ENCODE measurements at regions not wholly inside any gene's neighbourhood (a gene's known extent, or its start where the extent isn't known, plus 50 kb on each side); places are given as distances from the start of the nearest gene placed in this dataset.
"Not testable (repeated sequence)": the region's sequence is repeated elsewhere in the genome, so short reads cannot be mapped to it uniquely, and the experiment has no call there.

DNA sequence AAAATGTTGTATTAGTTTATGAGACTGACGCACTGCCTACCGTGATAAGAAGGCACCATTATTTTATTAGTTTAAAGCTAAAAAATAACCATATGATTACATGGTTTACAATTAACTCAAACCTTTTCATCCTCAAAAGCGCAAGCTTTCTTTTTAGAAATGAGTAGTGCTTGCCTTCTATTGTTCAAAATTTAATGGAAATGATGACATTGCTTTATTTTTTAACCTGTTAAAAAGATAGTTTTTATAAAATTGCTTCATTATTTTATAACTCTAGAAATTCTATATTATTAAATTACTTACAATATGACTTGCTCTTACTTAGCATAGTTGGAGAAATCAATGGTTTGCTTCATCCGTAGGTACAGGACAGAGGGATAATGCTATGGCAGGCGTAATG lies 78.7 kb upstream of the HDDC2 start:
- Mint-ChIP-seq H3K9me3 (no peaks in the 10 kb centered on the region), H3K4me1 (peaks cover 14% of the 10 kb centered on the region), H3K27ac (no peak overlapping the region), H3K27me3 (ENCODE audit: low read depth) (peaks cover 4% of the 10 kb centered on the region; the same call in 1 of the 2 replicates), H3K4me3 (no peak overlapping the region), H3K36me3 (no peaks in the 10 kb centered on the region)
- DNase-seq (ENCODE audit: low spot score) (no peak), ATAC-seq (no peak)
- CTCF ChIA-PET, result no interaction called here
- POLR2A ChIA-PET, result no interaction called here
- TF ChIP-seq, protein P1, sequence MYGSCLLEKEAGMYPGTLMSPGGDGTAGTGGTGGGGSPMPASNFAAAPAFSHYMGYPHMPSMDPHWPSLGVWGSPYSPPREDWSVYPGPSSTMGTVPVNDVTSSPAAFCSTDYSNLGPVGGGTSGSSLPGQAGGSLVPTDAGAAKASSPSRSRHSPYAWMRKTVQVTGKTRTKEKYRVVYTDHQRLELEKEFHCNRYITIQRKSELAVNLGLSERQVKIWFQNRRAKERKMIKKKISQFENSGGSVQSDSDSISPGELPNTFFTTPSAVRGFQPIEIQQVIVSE (CRISPR knock-in tag; IDR thresholded peaks at IDR 0.05; ENCODE audit: borderline replicate concordance), result no peak
- TF ChIP-seq FOXP1 (CRISPR knock-in tag; IDR thresholded peaks at IDR 0.05; ENCODE audit: borderline replicate concordance), result no peak
- no peak for TF ChIP-seq ZNF121 (CRISPR knock-in tag; IDR thresholded peaks at IDR 0.05)
- no peak for TF ChIP-seq IRF1 (CRISPR knock-in tag; IDR thresholded peaks at IDR 0.05)
- TF ChIP-seq, protein P2, sequence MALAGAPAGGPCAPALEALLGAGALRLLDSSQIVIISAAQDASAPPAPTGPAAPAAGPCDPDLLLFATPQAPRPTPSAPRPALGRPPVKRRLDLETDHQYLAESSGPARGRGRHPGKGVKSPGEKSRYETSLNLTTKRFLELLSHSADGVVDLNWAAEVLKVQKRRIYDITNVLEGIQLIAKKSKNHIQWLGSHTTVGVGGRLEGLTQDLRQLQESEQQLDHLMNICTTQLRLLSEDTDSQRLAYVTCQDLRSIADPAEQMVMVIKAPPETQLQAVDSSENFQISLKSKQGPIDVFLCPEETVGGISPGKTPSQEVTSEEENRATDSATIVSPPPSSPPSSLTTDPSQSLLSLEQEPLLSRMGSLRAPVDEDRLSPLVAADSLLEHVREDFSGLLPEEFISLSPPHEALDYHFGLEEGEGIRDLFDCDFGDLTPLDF (CRISPR knock-in tag; IDR thresholded peaks at IDR 0.05), result no peak
- TF ChIP-seq, protein P3, sequence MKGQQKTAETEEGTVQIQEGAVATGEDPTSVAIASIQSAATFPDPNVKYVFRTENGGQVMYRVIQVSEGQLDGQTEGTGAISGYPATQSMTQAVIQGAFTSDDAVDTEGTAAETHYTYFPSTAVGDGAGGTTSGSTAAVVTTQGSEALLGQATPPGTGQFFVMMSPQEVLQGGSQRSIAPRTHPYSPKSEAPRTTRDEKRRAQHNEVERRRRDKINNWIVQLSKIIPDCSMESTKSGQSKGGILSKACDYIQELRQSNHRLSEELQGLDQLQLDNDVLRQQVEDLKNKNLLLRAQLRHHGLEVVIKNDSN (CRISPR knock-in tag; IDR thresholded peaks at IDR 0.05), result no peak
- TF ChIP-seq ELF4 (CRISPR knock-in tag; IDR thresholded peaks at IDR 0.05; ENCODE audit: low read depth), result no peak
- TF ChIP-seq NR2C2 (CRISPR knock-in tag; IDR thresholded peaks at IDR 0.05), result no peak
- TF ChIP-seq MXD4 (CRISPR knock-in tag; IDR thresholded peaks at IDR 0.05; ENCODE audit: borderline replicate concordance), result no peak

DNA sequence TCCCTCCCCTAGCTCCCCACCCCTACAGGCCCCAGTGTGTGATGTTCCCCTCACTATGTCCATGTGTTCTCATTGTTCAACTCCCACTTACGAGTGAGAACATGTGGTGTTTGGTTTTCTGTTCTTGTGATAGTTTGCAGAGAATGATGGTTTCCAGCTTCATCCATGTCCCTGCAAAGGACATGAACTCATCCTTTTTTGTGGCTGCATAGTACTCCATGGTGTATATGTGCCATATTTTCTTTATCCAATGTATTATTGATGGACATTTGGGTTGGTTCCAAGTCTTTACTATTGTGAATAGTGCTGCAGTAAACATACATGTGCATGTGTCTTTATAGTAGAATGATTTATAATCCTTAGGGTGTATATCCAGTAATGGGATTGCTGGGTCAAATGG lies 84.6 kb upstream of the HDDC2 start:
- H3K36me3 Mint-ChIP-seq; POLR2A ChIA-PET; H3K9me3 Mint-ChIP-seq; H3K4me3 Mint-ChIP-seq; H3K4me1 Mint-ChIP-seq; H3K27ac Mint-ChIP-seq; CTCF ChIA-PET; H3K27me3 Mint-ChIP-seq (ENCODE audit: low read depth); ATAC-seq; DNase-seq (ENCODE audit: low spot score): not testable (repeated sequence)

DNA sequence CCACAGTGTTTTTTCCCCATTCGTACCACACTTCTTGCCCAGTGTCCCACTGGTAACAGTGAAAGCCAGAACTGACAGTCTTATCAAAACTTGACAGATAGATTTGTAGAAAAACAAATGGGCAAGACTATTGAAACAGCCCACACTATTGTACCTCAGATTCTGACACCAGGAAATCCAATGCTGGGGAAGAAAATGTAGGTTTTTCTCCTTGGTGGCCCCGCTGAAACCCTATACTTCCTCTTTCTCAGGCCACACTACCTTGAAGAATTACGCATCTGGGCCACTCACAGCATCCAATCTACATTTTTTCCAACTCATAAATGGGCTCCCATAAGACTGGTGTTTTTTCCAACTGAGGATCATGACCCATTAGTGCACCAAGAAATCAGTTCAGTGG lies 90.9 kb upstream of the HDDC2 start:
- H3K9me3 Mint-ChIP-seq, result peaks cover 29% of the 10 kb centered on the region
- no peak for DNase-seq (ENCODE audit: low spot score)
- H3K36me3 Mint-ChIP-seq, result peaks cover 22% of the 10 kb centered on the region
- H3K4me1 Mint-ChIP-seq, result peaks cover 16% of the 10 kb centered on the region
- no peak for TF ChIP-seq SP1 (CRISPR knock-in tag; conservative IDR thresholded peaks at IDR 0.05)
- no peak for TF ChIP-seq TCF7 (CRISPR knock-in tag; IDR thresholded peaks at IDR 0.05; ENCODE audit: low read depth)
- 0 out of 2 replicates have a peak, but pooled peaks cover 3% of the 10 kb centered on the region for H3K27me3 Mint-ChIP-seq (ENCODE audit: low read depth)
- H3K27ac Mint-ChIP-seq, result no peak overlapping the region
- ATAC-seq, result no peak; the same call in 1 of the 2 replicates
- H3K4me3 Mint-ChIP-seq, result no peak overlapping the region
- CTCF ChIA-PET, result no interaction called here
- POLR2A ChIA-PET, result no interaction called here

DNA sequence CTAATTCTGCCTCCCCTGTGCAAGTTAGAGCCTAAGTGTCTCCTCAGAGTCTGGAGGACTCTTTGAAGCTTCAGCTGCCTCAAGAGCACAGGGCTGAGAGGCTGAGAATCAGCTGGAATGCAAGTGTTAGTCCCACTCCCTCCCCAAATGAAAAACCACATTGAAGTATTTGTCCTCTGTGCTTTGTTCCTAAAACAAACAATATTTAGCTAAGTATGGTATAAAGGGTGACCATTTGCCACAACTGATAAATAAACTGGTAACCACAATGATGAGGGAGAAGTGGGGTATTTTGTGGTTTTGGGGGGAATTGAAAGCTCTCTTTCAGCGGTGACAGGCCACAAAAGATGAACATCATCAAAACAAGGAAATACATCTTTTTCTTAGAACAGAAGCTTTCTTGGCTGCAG lies 91.7 kb upstream of the HDDC2 start:
- Mint-ChIP-seq H3K4me3 (no peak overlapping the region), H3K9me3 (peaks cover 33% of the 10 kb centered on the region), H3K27me3 (ENCODE audit: low read depth) (peaks cover 3% of the 10 kb centered on the region; the same call in 1 of the 2 replicates), H3K27ac (no peak overlapping the region), H3K36me3 (peaks cover 25% of the 10 kb centered on the region), H3K4me1 (peaks cover 16% of the 10 kb centered on the region)
- no peak for DNase-seq (ENCODE audit: low spot score)
- no peak for ATAC-seq
- CTCF ChIA-PET, result no interaction called here
- POLR2A ChIA-PET, result no interaction called here
- TF ChIP-seq ZBTB43 (CRISPR knock-in tag; IDR thresholded peaks at IDR 0.05), result no peak
- no peak for TF ChIP-seq IRF1 (CRISPR knock-in tag; IDR thresholded peaks at IDR 0.05)
- TF ChIP-seq ZNF138 (CRISPR knock-in tag; conservative IDR thresholded peaks at IDR 0.05), result no peak
- TF ChIP-seq, protein P4, sequence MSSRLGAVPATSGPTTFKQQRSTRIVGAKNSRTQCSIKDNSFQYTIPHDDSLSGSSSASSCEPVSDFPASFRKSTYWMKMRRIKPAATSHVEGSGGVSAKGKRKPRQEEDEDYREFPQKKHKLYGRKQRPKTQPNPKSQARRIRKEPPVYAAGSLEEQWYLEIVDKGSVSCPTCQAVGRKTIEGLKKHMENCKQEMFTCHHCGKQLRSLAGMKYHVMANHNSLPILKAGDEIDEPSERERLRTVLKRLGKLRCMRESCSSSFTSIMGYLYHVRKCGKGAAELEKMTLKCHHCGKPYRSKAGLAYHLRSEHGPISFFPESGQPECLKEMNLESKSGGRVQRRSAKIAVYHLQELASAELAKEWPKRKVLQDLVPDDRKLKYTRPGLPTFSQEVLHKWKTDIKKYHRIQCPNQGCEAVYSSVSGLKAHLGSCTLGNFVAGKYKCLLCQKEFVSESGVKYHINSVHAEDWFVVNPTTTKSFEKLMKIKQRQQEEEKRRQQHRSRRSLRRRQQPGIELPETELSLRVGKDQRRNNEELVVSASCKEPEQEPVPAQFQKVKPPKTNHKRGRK (CRISPR knock-in tag; IDR thresholded peaks at IDR 0.05; ENCODE audit: borderline replicate concordance), result no peak
- TF ChIP-seq, protein P5, sequence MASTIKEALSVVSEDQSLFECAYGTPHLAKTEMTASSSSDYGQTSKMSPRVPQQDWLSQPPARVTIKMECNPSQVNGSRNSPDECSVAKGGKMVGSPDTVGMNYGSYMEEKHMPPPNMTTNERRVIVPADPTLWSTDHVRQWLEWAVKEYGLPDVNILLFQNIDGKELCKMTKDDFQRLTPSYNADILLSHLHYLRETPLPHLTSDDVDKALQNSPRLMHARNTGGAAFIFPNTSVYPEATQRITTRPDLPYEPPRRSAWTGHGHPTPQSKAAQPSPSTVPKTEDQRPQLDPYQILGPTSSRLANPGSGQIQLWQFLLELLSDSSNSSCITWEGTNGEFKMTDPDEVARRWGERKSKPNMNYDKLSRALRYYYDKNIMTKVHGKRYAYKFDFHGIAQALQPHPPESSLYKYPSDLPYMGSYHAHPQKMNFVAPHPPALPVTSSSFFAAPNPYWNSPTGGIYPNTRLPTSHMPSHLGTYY (CRISPR knock-in tag; IDR thresholded peaks at IDR 0.05), result no peak
- no peak for TF ChIP-seq ZNF121 (CRISPR knock-in tag; IDR thresholded peaks at IDR 0.05)
- TF ChIP-seq MLX (CRISPR knock-in tag; IDR thresholded peaks at IDR 0.05), result no peak
- no peak for TF ChIP-seq ZNF219 (CRISPR knock-in tag; IDR thresholded peaks at IDR 0.05; ENCODE audit: borderline replicate concordance)
- no peak for TF ChIP-seq ZSCAN18 (CRISPR knock-in tag; IDR thresholded peaks at IDR 0.05)

All from WTC11 (cell line).